Astrocyte (in vitro differentiated cells and primary cell): ENCODE measurements at regions not wholly inside any gene's neighbourhood (a gene's known extent, or its start where the extent isn't known, plus 50 kb on each side); places are given as distances from the start of the nearest gene placed in this dataset.
"Not testable (repeated sequence)": the region's sequence is repeated elsewhere in the genome, so short reads cannot be mapped to it uniquely, and the experiment has no call there.

Source experiments
- DNase-seq: peaks from one replicate; pipeline ENCODE4 v3.0.0-alpha.2; 2010; ENCODE audit warnings: low read depth
- FAIRE-seq: peaks from 2 replicates; lab custom pipeline; 2011; peaks lifted over from hg19 to GRCh38; lab: Jason Lieb, UNC
- H2AFZ ChIP-seq: 2 replicates; pipeline ENCODE4 v1.6.0; 2012; ENCODE audit warnings: low read depth, low read length, inconsistent platforms
- H3K27ac ChIP-seq: 2 replicates; pipeline ENCODE4 v1.5.1; 2011; ENCODE audit warnings: low read depth, low read length, inconsistent platforms
- H3K27me3 ChIP-seq: 2 replicates; pipeline ENCODE4 v1.6.0; 2011; ENCODE audit warnings: low read length, inconsistent platforms; ENCODE audit not compliant: insufficient read depth
- H3K36me3 ChIP-seq: 2 replicates; pipeline ENCODE4 v1.5.1; 2011; ENCODE audit warnings: low read length, inconsistent platforms; ENCODE audit not compliant: insufficient read depth
- H3K4me1 ChIP-seq: 2 replicates; pipeline ENCODE4 v1.5.1; 2011; ENCODE audit warnings: low read length, inconsistent platforms; ENCODE audit not compliant: insufficient read depth
- H3K4me2 ChIP-seq: 2 replicates; pipeline ENCODE4 v1.6.0; 2012; ENCODE audit warnings: low read length, inconsistent platforms
- H3K4me3 ChIP-seq: 2 replicates; pipeline ENCODE4 v1.5.1; 2011; ENCODE audit warnings: low read depth, mild to moderate bottlenecking, low read length, inconsistent platforms; ENCODE audit not compliant: insufficient read depth
- H3K79me2 ChIP-seq: 2 replicates; pipeline ENCODE4 v1.6.0; 2012; ENCODE audit warnings: mild to moderate bottlenecking, low read length, inconsistent platforms; ENCODE audit not compliant: insufficient read depth
- H3K9ac ChIP-seq: 2 replicates; pipeline ENCODE4 v1.6.0; 2012; ENCODE audit warnings: mild to moderate bottlenecking, low read length, inconsistent platforms
- H3K9me3 ChIP-seq: 2 replicates; pipeline ENCODE4 v1.5.1; 2012; ENCODE audit warnings: low read depth, mild to moderate bottlenecking, low read length, inconsistent platforms; ENCODE audit not compliant: insufficient read depth
- H4K20me1 ChIP-seq: 2 replicates; pipeline ENCODE4 v1.6.0; 2012; ENCODE audit warnings: low read length, inconsistent platforms; ENCODE audit not compliant: insufficient read depth
- H3K27ac Mint-ChIP-seq: one replicate; pipeline ENCODE4 v1.8.0; 2021; ENCODE audit warnings: mild to moderate bottlenecking, mixed read lengths; ENCODE audit not compliant: unreplicated experiment
- H3K27me3 Mint-ChIP-seq: one replicate; pipeline ENCODE4 v1.8.0; 2021; ENCODE audit warnings: low read depth, mixed read lengths; ENCODE audit not compliant: unreplicated experiment
- H3K36me3 Mint-ChIP-seq: one replicate; pipeline ENCODE4 v1.8.0; 2021; ENCODE audit warnings: low read depth, mixed read lengths; ENCODE audit not compliant: unreplicated experiment
- H3K4me1 Mint-ChIP-seq: one replicate; pipeline ENCODE4 v1.8.0; 2021; ENCODE audit warnings: low read depth, mixed read lengths; ENCODE audit not compliant: unreplicated experiment
- H3K4me3 Mint-ChIP-seq: one replicate; pipeline ENCODE4 v1.8.0; 2021; ENCODE audit warnings: mild to moderate bottlenecking, moderate library complexity, mixed read lengths; ENCODE audit not compliant: unreplicated experiment
- H3K9me3 Mint-ChIP-seq: one replicate; pipeline ENCODE4 v1.8.0; 2021; ENCODE audit warnings: mild to moderate bottlenecking, mixed read lengths; ENCODE audit not compliant: unreplicated experiment
- EZH2 ChIP-seq: IDR thresholded peaks from 2 replicates; pipeline ENCODE4 v1.6.1; 2012; ENCODE audit warnings: mild to moderate bottlenecking, low read length, inconsistent platforms; ENCODE audit not compliant: insufficient read depth
- TF ChIP-seq, protein P1 (sequence below): IDR thresholded peaks from 2 replicates; pipeline ENCODE4 v1.5.1; 2011; ENCODE audit warnings: low read depth, mild to moderate bottlenecking, inconsistent platforms, low read length, moderate library complexity; ENCODE audit not compliant: insufficient read depth

DNA sequence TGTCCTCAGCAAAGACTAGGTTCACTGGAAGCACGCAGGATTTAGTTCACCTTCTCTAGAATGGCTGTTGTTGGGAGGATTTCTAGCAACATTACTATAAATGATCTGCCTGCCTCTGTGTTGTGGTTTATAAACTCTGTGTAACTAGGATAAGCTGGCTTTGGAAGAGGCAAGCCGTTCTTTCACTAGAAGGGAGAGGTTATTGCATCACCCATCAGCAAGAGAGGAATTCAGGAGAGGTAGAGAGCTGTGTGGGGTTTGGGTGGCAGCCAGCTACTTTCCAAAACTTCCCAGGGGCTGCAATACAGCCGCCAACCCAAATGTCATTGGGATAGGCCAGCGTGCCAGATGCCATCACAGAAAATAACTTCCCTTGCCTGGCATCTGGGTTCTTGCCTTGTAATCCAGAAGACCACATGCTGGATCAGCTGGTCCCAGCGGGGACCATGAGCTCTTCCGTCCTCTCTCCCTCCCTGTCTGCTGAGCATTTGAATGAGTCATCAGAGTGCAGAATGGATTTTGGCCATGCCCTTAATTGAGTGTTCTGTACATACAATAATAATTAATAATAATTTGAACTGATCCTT is 95.7 kb upstream of the RBFOX1 start:
- H3K9ac ChIP-seq, result no peak overlapping the region
- H3K36me3 Mint-ChIP-seq, result no peaks in the 10 kb centered on the region
- no peaks in the 10 kb centered on the region for H3K79me2 ChIP-seq
- H3K27me3 Mint-ChIP-seq, result no peaks in the 10 kb centered on the region
- H3K27ac Mint-ChIP-seq, result no peak overlapping the region
- H4K20me1 ChIP-seq, result no peaks in the 10 kb centered on the region
- H3K9me3 ChIP-seq, result no peaks in the 10 kb centered on the region
- FAIRE-seq (no peak), DNase-seq (no peak)
- no peaks in the 10 kb centered on the region for H3K36me3 ChIP-seq
- no peaks in the 10 kb centered on the region for H3K9me3 Mint-ChIP-seq
- no peak overlapping the region for H3K4me3 Mint-ChIP-seq
- TF ChIP-seq, protein P1, sequence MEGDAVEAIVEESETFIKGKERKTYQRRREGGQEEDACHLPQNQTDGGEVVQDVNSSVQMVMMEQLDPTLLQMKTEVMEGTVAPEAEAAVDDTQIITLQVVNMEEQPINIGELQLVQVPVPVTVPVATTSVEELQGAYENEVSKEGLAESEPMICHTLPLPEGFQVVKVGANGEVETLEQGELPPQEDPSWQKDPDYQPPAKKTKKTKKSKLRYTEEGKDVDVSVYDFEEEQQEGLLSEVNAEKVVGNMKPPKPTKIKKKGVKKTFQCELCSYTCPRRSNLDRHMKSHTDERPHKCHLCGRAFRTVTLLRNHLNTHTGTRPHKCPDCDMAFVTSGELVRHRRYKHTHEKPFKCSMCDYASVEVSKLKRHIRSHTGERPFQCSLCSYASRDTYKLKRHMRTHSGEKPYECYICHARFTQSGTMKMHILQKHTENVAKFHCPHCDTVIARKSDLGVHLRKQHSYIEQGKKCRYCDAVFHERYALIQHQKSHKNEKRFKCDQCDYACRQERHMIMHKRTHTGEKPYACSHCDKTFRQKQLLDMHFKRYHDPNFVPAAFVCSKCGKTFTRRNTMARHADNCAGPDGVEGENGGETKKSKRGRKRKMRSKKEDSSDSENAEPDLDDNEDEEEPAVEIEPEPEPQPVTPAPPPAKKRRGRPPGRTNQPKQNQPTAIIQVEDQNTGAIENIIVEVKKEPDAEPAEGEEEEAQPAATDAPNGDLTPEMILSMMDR, result no peak
- TF ChIP-seq EZH2, result no peak
- H2AFZ ChIP-seq, result no peak overlapping the region
- no peaks in the 10 kb centered on the region for H3K4me1 ChIP-seq
- H3K4me3 ChIP-seq, result no peak overlapping the region
- H3K4me2 ChIP-seq, result no peak overlapping the region
- no peaks in the 10 kb centered on the region for H3K4me1 Mint-ChIP-seq
- no peaks in the 10 kb centered on the region for H3K27me3 ChIP-seq
- H3K27ac ChIP-seq, result no peak overlapping the region

DNA sequence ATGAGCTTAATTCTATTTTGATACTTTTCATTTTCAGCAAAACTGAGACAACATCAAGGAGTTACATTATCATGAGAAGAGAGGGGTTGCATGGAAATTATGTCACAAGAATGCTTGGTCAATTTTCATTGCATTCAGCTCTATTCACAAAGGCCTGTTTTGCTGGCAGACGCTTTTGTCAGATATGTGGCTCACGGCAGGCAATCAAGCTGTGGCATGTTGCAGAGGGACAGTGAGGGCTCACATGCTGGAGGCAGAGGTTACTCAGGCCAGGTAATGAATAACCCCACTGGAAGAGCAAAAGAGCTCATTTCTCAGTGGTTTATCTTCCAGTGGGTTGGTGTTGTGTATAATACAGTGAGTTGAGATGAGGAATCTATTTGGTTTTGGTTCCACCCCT is 98.7 kb upstream of the RBFOX1 start:
- H3K27me3 Mint-ChIP-seq, result peaks cover 8% of the 10 kb centered on the region
- no peak overlapping the region for H3K4me3 Mint-ChIP-seq
- no peaks in the 10 kb centered on the region for H3K4me1 ChIP-seq
- H3K4me2 ChIP-seq, result no peak overlapping the region
- no peaks in the 10 kb centered on the region for H3K36me3 ChIP-seq
- no peaks in the 10 kb centered on the region for H4K20me1 ChIP-seq
- H3K79me2 ChIP-seq, result no peaks in the 10 kb centered on the region
- no peaks in the 10 kb centered on the region for H3K9me3 ChIP-seq
- H2AFZ ChIP-seq, result no peak overlapping the region
- H3K27ac Mint-ChIP-seq, result no peak overlapping the region
- H3K27ac ChIP-seq, result no peak overlapping the region
- H3K4me3 ChIP-seq, result no peak overlapping the region
- DNase-seq, result no peak
- H3K9me3 Mint-ChIP-seq, result no peaks in the 10 kb centered on the region
- no peaks in the 10 kb centered on the region for H3K4me1 Mint-ChIP-seq
- TF ChIP-seq EZH2, result no peak
- TF ChIP-seq, protein P1, result no peak
- H3K36me3 Mint-ChIP-seq, result no peaks in the 10 kb centered on the region
- no peaks in the 10 kb centered on the region for H3K27me3 ChIP-seq
- H3K9ac ChIP-seq, result no peak overlapping the region
- FAIRE-seq, result no peak

DNA sequence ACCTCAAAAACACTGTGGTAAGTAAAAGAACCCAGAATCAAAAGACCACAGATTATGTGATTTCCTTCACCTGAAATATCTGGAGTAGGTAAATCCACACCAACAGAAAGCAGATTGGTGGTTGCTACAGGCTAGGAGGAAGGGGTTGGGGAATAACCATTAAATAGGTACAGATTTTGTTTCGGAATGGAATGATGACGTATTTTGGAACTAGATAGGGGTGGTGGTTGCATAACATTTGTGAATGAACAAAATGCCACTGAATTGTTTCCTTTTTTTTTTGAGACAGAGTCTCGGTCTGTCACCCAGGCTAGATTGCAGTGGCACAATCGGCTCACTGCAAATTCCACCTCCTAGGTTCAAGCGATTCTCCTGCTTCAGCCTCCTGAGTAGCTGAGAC is 100.9 kb upstream of the RBFOX1 start:
- FAIRE-seq (no peak), DNase-seq (no peak)
- no peaks in the 10 kb centered on the region for H3K27me3 ChIP-seq
- Mint-ChIP-seq H3K27me3 (peaks cover 11% of the 10 kb centered on the region), H3K4me3 (no peak overlapping the region), H3K9me3 (no peaks in the 10 kb centered on the region), H3K27ac (no peak overlapping the region), H3K36me3 (no peaks in the 10 kb centered on the region), H3K4me1 (peaks cover 10% of the 10 kb centered on the region)
- no peaks in the 10 kb centered on the region for H3K36me3 ChIP-seq
- TF ChIP-seq, protein P1, result no peak
- no peak for TF ChIP-seq EZH2
- H3K27ac ChIP-seq, result no peak overlapping the region
- no peak overlapping the region for H3K4me3 ChIP-seq
- no peak overlapping the region for H3K9ac ChIP-seq
- no peak overlapping the region for H2AFZ ChIP-seq
- no peak overlapping the region for H3K4me2 ChIP-seq
- H4K20me1 ChIP-seq, result no peaks in the 10 kb centered on the region
- H3K4me1 ChIP-seq, result no peaks in the 10 kb centered on the region
- H3K79me2 ChIP-seq, result no peaks in the 10 kb centered on the region
- H3K9me3 ChIP-seq, result no peaks in the 10 kb centered on the region

DNA sequence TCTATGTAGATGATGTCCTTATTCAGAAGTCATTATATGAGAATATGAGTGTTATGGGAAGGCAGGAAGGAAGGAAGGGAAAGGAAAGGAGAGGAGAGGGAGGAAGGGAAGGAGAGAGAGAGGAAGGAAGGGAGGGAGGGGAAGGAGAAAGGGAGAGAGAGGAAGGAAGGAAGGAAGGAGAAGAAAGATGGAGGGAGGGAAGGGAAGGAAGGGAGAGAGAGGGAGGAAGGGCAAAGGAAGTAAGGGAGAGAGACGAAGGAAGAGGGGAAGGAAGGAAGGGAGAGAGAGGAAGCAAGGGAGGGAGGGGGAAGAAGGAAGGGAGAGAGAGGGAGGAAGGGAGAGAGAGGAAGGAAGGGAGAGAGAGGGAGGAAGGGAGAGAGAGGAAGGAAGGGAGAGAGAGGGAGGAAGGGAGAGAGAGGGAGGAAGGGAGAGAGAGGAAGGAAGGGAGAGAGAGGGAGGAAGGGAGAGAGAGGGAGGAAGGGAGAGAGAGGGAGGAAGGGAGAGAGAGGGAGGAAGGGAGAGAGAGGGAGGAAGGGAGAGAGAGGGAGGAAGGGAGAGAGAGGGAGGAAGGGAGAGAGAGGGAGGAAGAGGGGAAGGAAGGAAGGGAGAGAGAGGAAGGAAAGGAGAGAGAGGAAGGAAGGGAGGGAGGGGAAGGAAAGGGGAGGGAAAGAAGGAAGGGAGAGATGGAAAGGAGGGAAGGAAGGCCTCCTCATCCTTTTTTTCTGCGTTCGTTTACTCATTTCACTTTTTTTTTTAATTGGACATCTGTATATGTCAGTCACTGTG is 103.0 kb upstream of the RBFOX1 start:
- not testable (repeated sequence) for H3K4me3 ChIP-seq, H3K4me1 ChIP-seq, H3K27ac Mint-ChIP-seq, H3K36me3 ChIP-seq, H3K27ac ChIP-seq, H3K9ac ChIP-seq, DNase-seq, H3K9me3 ChIP-seq, H3K79me2 ChIP-seq, H3K36me3 Mint-ChIP-seq, H2AFZ ChIP-seq, H3K27me3 ChIP-seq, H3K9me3 Mint-ChIP-seq, H3K4me2 ChIP-seq, FAIRE-seq, H4K20me1 ChIP-seq, H3K4me3 Mint-ChIP-seq
- peaks cover 11% of the 10 kb centered on the region for H3K27me3 Mint-ChIP-seq
- peaks cover 10% of the 10 kb centered on the region for H3K4me1 Mint-ChIP-seq
